Lower leg skin (tissue), 3 donors: ENCODE measurements at regions not wholly inside any gene's neighbourhood (a gene's known extent, or its start where the extent isn't known, plus 50 kb on each side); places are given as distances from the start of the nearest gene placed in this dataset.

Experiments
- CTCF ChIP-seq, 3 donors: fragments of 450-650 bp; IDR thresholded peaks; one replicate each; pipeline ENCODE4 v1.5.1; 2016; ENCODE audit warnings: antibody characterized with exemption in 3 of 3, mild to moderate bottlenecking in 3 of 3, moderate library complexity in 2 of 3
- POLR2A ChIP-seq, 2 donors: fragments of 450-650 bp; IDR thresholded peaks; one replicate each; pipeline ENCODE4 v1.6.1; 2016 to 2017; ENCODE audit warnings: antibody characterized with exemption in 2 of 2, mild to moderate bottlenecking in 1 of 2, moderate library complexity in 1 of 2

DNA sequence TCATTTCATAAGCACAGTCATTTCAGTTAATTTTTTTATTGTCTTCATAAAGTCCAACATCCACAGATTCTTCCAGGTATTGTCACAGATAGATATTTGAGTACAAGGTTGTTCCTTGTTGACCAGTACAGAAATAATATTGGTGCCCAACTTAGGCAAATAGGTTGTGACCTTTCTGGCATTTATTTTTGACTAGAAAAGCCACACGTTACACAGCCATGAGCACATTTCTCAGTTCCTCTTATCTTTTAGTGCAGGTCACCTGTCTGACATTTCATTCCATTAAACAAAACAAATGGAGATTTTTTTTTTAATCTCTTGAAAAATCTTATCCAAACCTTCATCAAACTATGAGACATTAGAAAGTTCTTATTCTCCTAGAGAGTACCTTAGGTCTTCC lies 428.8 kb downstream of the ZNF521 start:
- TF ChIP-seq CTCF (IDR thresholded peaks at IDR 0.05) (no peak), POLR2A (IDR thresholded peaks at IDR 0.05) (no peak)
